Sigmoid colon (tissue), 4 donors: ENCODE measurements at regions not wholly inside any gene's neighbourhood (a gene's known extent, or its start where the extent isn't known, plus 50 kb on each side); places are given as distances from the start of the nearest gene placed in this dataset.
"Not testable (repeated sequence)": the region's sequence is repeated elsewhere in the genome, so short reads cannot be mapped to it uniquely, and the experiment has no call there.

Experiments
- EP300 ChIP-seq, 4 donors: sonication (generic); formaldehyde crosslinking; IDR thresholded peaks; one replicate each; pipeline ENCODE4 v1.6.1; 2017; ENCODE audit warnings: antibody characterized with exemption in 4 of 4
- POLR2AphosphoS5 ChIP-seq, 4 donors: sonication (generic); formaldehyde crosslinking; IDR thresholded peaks; one replicate each; pipeline ENCODE4 v1.6.1; 2017; ENCODE audit warnings: antibody characterized with exemption in 4 of 4

GRCh38 chr15:101877649-101878048 lies 65.6 kb downstream of the OR4F15 start:
- TF ChIP-seq EP300, POLR2AphosphoS5 (IDR thresholded peaks at IDR 0.05): not testable (repeated sequence)
